ENCODE measurements at regions not wholly inside any gene's neighbourhood (a gene's known extent, or its start where the extent isn't known, plus 50 kb on each side); places are given as distances from the start of the nearest gene placed in this dataset.

- TF ChIP-seq, protein P1, sequence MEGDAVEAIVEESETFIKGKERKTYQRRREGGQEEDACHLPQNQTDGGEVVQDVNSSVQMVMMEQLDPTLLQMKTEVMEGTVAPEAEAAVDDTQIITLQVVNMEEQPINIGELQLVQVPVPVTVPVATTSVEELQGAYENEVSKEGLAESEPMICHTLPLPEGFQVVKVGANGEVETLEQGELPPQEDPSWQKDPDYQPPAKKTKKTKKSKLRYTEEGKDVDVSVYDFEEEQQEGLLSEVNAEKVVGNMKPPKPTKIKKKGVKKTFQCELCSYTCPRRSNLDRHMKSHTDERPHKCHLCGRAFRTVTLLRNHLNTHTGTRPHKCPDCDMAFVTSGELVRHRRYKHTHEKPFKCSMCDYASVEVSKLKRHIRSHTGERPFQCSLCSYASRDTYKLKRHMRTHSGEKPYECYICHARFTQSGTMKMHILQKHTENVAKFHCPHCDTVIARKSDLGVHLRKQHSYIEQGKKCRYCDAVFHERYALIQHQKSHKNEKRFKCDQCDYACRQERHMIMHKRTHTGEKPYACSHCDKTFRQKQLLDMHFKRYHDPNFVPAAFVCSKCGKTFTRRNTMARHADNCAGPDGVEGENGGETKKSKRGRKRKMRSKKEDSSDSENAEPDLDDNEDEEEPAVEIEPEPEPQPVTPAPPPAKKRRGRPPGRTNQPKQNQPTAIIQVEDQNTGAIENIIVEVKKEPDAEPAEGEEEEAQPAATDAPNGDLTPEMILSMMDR (IDR thresholded peaks at IDR 0.05) = no peak
- TF ChIP-seq POLR2A (IDR thresholded peaks at IDR 0.05) (no peak), POLR2AphosphoS5 (IDR thresholded peaks at IDR 0.05; ENCODE audit: insufficient read depth in 1 of 2, low read depth in 1 of 2) (no peak)
Observed at GRCh38 chr1:177334903-177335302, 164.1 kb downstream of the BRINP2 start.
